SKM-1 treated with dmso at 0.1 percent for 144 hours (cell line): ENCODE measurements at regions not wholly inside any gene's neighbourhood (a gene's known extent, or its start where the extent isn't known, plus 50 kb on each side); places are given as distances from the start of the nearest gene placed in this dataset.

Experiments used
- DNase-seq: peaks from one replicate; lab custom pipeline; 2025; ENCODE audit not compliant: unreplicated experiment; lab: John Stamatoyannopoulos, UW

GRCh38 chr7:23971031-23971430 is 261.0 kb downstream of the STK31 start:
- no peak for DNase-seq

- no peak for DNase-seq
Observed at GRCh38 chr7:23972057-23972456, 262.0 kb downstream of the STK31 start.

GRCh38 chr7:23973264-23973663 is 263.2 kb downstream of the STK31 start:
- DNase-seq: no peak

- no peak for DNase-seq
Observed at GRCh38 chr7:23980081-23980480, 270.1 kb downstream of the STK31 start.

GRCh38 chr7:23981314-23981713 is 271.3 kb downstream of the STK31 start:
- no peak for DNase-seq

GRCh38 chr7:23981758-23982157 is 271.7 kb downstream of the STK31 start:
- DNase-seq: no peak

GRCh38 chr7:24005517-24005916 is 278.5 kb upstream of the NPY start:
- DNase-seq: no peak

GRCh38 chr7:24010495-24010894 is 273.5 kb upstream of the NPY start:
- DNase-seq: no peak

GRCh38 chr7:24017519-24017918 is 266.5 kb upstream of the NPY start:
- peak; percentile 36 for DNase-seq

GRCh38 chr7:24018331-24018730 is 265.7 kb upstream of the NPY start:
- DNase-seq: no peak

GRCh38 chr7:24019841-24020240 is 264.1 kb upstream of the NPY start:
- no peak for DNase-seq

GRCh38 chr7:24024276-24025068 is 259.5 kb upstream of the NPY start:
- no peak for DNase-seq

GRCh38 chr7:24025094-24025493 is 258.9 kb upstream of the NPY start:
- DNase-seq: no peak

GRCh38 chr7:24025765-24026164 is 258.2 kb upstream of the NPY start:
- DNase-seq: no peak

- DNase-seq: no peak
Observed at GRCh38 chr7:24026351-24026750, 257.6 kb upstream of the NPY start.

- no peak for DNase-seq
Observed at GRCh38 chr7:24029068-24029467, 254.9 kb upstream of the NPY start.

GRCh38 chr7:24034251-24034650 is 249.7 kb upstream of the NPY start:
- DNase-seq: no peak

- no peak for DNase-seq
Observed at GRCh38 chr7:24035366-24036032, 248.5 kb upstream of the NPY start.

GRCh38 chr7:24036033-24036412 is 248.0 kb upstream of the NPY start:
- no peak for DNase-seq

- DNase-seq: no peak
Observed at GRCh38 chr7:24038993-24039392, 245.0 kb upstream of the NPY start.

GRCh38 chr7:24039991-24040624 is 243.9 kb upstream of the NPY start:
- DNase-seq: no peak

- no peak for DNase-seq
Observed at GRCh38 chr7:24042028-24042427, 242.0 kb upstream of the NPY start.
